ENCODE measurements at regions not wholly inside any gene's neighbourhood (a gene's known extent, or its start where the extent isn't known, plus 50 kb on each side); places are given as distances from the start of the nearest gene placed in this dataset.
"Not testable (repeated sequence)": the region's sequence is repeated elsewhere in the genome, so short reads cannot be mapped to it uniquely, and the experiment has no call there.

DNA sequence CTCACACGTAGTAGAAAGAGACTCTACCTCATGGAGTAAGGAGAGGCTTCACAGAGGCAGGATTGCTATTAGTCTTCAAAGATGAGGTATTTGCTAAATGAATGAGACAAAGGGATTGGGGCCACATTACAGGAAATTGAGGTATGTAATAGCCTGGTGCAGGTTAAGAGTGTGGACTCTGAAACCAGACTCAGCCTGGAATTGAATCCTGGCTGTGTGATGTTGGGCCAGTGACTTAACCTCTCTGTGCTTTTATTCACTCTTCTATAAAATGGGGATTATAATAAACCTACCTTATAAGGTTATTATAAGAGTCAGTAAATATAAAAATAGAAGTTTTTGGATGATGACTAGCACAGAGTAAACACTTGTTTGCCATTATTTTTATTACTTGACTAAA is 64.7 kb upstream of the ATRNL1 start:
- Histone ChIP-seq H3K4me3 (no peak overlapping the region), H3K9me3 (no peaks in the 10 kb centered on the region), H3K36me3 (no peaks in the 10 kb centered on the region), H3K4me1 (no peaks in the 10 kb centered on the region), H3K27ac (no peak overlapping the region), H3K27me3 (no peaks in the 10 kb centered on the region)
- ATAC-seq (no peak), DNase-seq (no peak)
- intact Hi-C loops (cut with DNase I; ENCODE audit: low total_unique reads), result no loop called here
- in situ Hi-C loops (cut with MboI; ENCODE audit: low sequenced_read_pairs in 4 of 4), result no loop called here
- TF ChIP-seq, protein P1, sequence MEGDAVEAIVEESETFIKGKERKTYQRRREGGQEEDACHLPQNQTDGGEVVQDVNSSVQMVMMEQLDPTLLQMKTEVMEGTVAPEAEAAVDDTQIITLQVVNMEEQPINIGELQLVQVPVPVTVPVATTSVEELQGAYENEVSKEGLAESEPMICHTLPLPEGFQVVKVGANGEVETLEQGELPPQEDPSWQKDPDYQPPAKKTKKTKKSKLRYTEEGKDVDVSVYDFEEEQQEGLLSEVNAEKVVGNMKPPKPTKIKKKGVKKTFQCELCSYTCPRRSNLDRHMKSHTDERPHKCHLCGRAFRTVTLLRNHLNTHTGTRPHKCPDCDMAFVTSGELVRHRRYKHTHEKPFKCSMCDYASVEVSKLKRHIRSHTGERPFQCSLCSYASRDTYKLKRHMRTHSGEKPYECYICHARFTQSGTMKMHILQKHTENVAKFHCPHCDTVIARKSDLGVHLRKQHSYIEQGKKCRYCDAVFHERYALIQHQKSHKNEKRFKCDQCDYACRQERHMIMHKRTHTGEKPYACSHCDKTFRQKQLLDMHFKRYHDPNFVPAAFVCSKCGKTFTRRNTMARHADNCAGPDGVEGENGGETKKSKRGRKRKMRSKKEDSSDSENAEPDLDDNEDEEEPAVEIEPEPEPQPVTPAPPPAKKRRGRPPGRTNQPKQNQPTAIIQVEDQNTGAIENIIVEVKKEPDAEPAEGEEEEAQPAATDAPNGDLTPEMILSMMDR (IDR thresholded peaks at IDR 0.05 in 4 of 5, conservative IDR thresholded peaks at IDR 0.05 in 1 of 5), result no peak
- no peak for TF ChIP-seq POLR2A (IDR thresholded peaks at IDR 0.05)

DNA sequence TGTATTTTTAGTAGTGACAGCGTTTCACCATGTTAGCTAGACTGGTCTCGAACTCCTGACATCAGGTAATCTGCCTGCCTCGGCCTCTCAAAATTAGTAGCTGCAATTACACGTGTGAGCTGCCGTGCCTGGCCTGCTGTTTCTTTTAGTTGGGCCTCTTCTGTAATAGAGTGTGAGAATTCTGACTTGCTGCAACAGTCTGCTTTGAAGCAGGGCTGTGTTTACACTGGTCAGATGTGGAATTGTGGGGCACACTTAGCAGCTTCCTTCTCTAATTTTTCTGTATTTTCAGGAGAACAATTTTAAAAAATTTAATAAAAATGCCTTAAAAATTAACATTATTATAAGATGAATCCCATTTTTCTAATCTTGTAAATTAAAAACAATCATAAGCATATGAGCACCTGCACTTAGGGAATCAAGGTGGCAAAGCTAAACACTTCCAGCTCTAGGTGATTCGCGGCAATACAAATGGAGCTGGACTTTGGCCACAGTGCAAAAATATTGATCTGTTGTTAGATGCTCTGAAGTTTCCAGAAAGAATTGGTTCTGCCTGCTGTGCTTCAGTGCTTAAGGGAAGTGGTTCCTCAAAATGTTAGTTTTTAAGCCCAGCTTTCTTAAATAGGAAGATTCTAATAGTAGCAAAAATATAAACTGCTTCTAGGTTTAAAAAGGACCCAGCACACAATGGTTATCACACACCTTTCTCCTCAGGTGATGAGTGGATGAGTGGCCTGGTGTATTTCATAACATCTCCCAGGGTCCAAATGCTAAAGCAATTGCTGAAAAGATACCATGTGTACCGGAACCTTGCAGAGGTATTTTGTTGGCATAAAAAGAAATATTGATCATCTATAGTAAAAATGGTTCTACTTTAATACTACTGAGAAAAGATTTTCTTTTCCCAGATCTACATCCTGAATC is 63.5 kb upstream of the ATRNL1 start:
- no peak for ATAC-seq

DNA sequence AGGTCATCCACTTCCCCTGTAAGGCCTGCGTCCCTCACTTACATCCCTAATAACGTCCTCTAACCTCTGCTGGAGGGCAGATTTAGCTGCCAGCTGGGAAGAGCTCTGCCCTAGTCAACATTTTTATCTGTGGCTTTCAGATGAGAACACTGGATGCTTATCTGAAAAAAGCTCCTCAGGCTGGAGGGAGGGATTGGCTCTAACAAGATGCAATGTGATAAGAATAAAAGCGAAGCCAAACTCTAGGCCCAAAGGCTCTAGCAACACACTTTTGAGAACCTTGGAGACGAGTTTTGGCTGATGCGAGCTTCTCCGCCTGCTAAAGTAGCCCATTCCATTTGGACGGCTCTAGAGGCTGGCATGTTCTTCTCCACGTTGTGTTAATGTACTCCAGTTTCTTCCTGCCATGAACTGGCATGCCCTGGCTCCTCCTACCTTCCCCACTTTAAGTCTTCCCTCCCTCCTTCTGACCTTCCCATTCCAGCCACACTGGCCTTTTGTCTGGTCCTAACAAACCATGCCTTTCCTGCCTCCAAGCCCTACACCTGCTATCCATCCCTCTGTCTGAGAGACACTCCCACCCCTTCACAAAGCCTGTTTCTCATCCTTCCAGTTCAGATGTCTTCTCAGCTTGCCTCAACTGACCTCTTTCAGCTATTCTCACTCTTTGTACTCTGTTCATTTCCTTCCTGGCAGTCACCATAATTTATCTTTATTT is 62.5 kb upstream of the ATRNL1 start:
- H3K27ac ChIP-seq, result peak overlapping the region in 1 of 4 donors; percentile 33
- H3K36me3 ChIP-seq, result no peaks in the 10 kb centered on the region
- no peak for TF ChIP-seq POLR2A (IDR thresholded peaks at IDR 0.05)
- TF ChIP-seq, protein P1 (IDR thresholded peaks at IDR 0.05 in 4 of 5, conservative IDR thresholded peaks at IDR 0.05 in 1 of 5), result no peak
- no peaks in the 10 kb centered on the region for H3K27me3 ChIP-seq
- in situ Hi-C loops (cut with MboI; ENCODE audit: low sequenced_read_pairs in 4 of 4) (no loop called here), intact Hi-C loops (cut with DNase I; ENCODE audit: low total_unique reads) (no loop called here)
- H3K4me3 ChIP-seq, result no peak overlapping the region
- H3K4me1 ChIP-seq, result no peaks in the 10 kb centered on the region
- no peaks in the 10 kb centered on the region for H3K9me3 ChIP-seq
- DNase-seq, result peak in 1 of 2 donors; percentile 15
- ATAC-seq, result peak; percentile 23 to 45

More for the DNA sequence above, 63.5 kb upstream of the ATRNL1 start:
- no peaks in the 10 kb centered on the region for H3K9me3 ChIP-seq
- intact Hi-C loops (cut with DNase I; ENCODE audit: low total_unique reads) (no loop called here), in situ Hi-C loops (cut with MboI; ENCODE audit: low sequenced_read_pairs in 4 of 4) (no loop called here)
- H3K27me3 ChIP-seq, result no peaks in the 10 kb centered on the region
- TF ChIP-seq, protein P1 (IDR thresholded peaks at IDR 0.05 in 4 of 5, conservative IDR thresholded peaks at IDR 0.05 in 1 of 5), result no peak
- TF ChIP-seq POLR2A (IDR thresholded peaks at IDR 0.05), result no peak
- no peaks in the 10 kb centered on the region for H3K36me3 ChIP-seq
- peak overlapping the region in 1 of 4 donors; percentile 33 for H3K27ac ChIP-seq
- H3K4me1 ChIP-seq, result no peaks in the 10 kb centered on the region
- no peak for DNase-seq
- H3K4me3 ChIP-seq, result no peak overlapping the region

DNA sequence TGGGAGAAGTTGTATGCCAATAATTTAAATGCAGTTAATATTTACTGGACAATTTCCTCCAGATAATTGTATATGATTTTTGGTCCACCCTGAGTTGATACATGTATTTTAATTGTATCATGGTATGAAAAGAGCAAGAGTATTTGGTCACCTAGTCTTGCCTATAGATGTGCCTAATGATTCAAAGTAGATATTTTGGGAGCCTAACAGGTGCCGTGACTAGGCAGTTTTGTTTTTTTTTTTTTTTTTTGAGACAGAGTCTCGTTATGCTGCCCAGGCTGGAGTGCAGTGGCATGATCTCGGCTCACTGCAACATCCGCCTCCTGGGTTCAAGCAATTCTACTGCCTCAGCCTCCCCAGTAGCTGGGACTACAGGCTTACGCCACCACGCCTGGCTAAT is 59.3 kb upstream of the ATRNL1 start:
- in situ Hi-C loops (cut with MboI; ENCODE audit: low sequenced_read_pairs in 4 of 4) (no loop called here), intact Hi-C loops (cut with DNase I; ENCODE audit: low total_unique reads) (no loop called here)
- TF ChIP-seq POLR2A (IDR thresholded peaks at IDR 0.05), result no peak
- TF ChIP-seq, protein P1 (IDR thresholded peaks at IDR 0.05 in 4 of 5, conservative IDR thresholded peaks at IDR 0.05 in 1 of 5), result no peak
- H3K36me3 ChIP-seq, result no peaks in the 10 kb centered on the region
- H3K9me3 ChIP-seq, result no peaks in the 10 kb centered on the region
- ATAC-seq (peak; percentile 42 to 55), DNase-seq (no peak)
- H3K27ac ChIP-seq, result no peak overlapping the region
- H3K4me1 ChIP-seq, result no peaks in the 10 kb centered on the region
- H3K27me3 ChIP-seq, result no peaks in the 10 kb centered on the region
- H3K4me3 ChIP-seq, result no peak overlapping the region

DNA sequence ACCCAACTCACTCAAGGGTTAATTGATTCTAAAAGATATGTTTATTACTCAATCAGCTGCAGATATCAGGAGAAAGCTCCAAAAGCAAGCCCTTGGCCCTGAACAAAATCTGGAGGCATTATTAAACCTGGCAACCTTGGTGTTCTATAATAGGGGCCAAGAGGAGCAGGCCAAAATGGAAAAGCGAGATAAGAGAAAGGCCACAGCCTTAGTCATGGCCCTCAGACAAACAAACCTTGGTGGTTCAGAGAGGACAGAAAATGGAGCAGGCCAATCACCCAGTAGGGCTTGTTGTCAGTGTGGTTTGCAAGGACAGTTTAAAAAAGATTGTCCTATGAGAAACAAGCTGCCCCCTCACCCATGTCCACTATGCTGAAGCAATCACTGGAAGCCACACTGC is 53.4 kb upstream of the ATRNL1 start:
- H3K27me3 ChIP-seq; ATAC-seq; in situ Hi-C loops (cut with MboI; ENCODE audit: low sequenced_read_pairs in 4 of 4); intact Hi-C loops (cut with DNase I; ENCODE audit: low total_unique reads); H3K27ac ChIP-seq; H3K9me3 ChIP-seq; DNase-seq; H3K36me3 ChIP-seq; H3K4me3 ChIP-seq; H3K4me1 ChIP-seq: not testable (repeated sequence)
